ENCODE measurements at regions not wholly inside any gene's neighbourhood (a gene's known extent, or its start where the extent isn't known, plus 50 kb on each side); places are given as distances from the start of the nearest gene placed in this dataset.
"Not testable (repeated sequence)": the region's sequence is repeated elsewhere in the genome, so short reads cannot be mapped to it uniquely, and the experiment has no call there.

- H3K4me1 ChIP-seq (ENCODE audit: control insufficient read depth in 1 of 2, insufficient read depth in 2 of 2, low read length in 2 of 2) = no peaks in the 10 kb centered on the region
- H3K4me3 ChIP-seq (ENCODE audit: low read depth in 1 of 2, low read length in 2 of 2) = no peak overlapping the region
- H3K36me3 ChIP-seq (ENCODE audit: control insufficient read depth in 1 of 2, insufficient read depth in 2 of 2, low read length in 2 of 2) = no peaks in the 10 kb centered on the region
- no peak overlapping the region for H3K27ac ChIP-seq (ENCODE audit: low read length)
- no peaks in the 10 kb centered on the region for H3K27me3 ChIP-seq (ENCODE audit: low read depth, low read length)
- peaks cover 0 to 3% of the 10 kb centered on the region in 2 donors for H3K9me3 ChIP-seq (ENCODE audit: control insufficient read depth in 1 of 2, low read length in 2 of 2)
Measured at GRCh38 chr20:12211361-12211760, 293.7 kb downstream of the BTBD3 start.

GRCh38 chr20:12217382-12217781 is 299.7 kb downstream of the BTBD3 start:
- Histone ChIP-seq H3K27ac (ENCODE audit: low read length) (no peak overlapping the region), H3K27me3 (ENCODE audit: low read depth, low read length) (no peaks in the 10 kb centered on the region), H3K4me1 (ENCODE audit: control insufficient read depth in 1 of 2, insufficient read depth in 2 of 2, low read length in 2 of 2) (no peaks in the 10 kb centered on the region), H3K36me3 (ENCODE audit: control insufficient read depth in 1 of 2, insufficient read depth in 2 of 2, low read length in 2 of 2) (no peaks in the 10 kb centered on the region), H3K9me3 (ENCODE audit: control insufficient read depth in 1 of 2, low read length in 2 of 2) (peaks cover 0 to 3% of the 10 kb centered on the region in 2 donors), H3K4me3 (ENCODE audit: low read depth in 1 of 2, low read length in 2 of 2) (no peak overlapping the region)

- Histone ChIP-seq H3K27me3 (ENCODE audit: low read depth, low read length) (no peaks in the 10 kb centered on the region), H3K4me1 (ENCODE audit: control insufficient read depth in 1 of 2, insufficient read depth in 2 of 2, low read length in 2 of 2) (no peaks in the 10 kb centered on the region), H3K36me3 (ENCODE audit: control insufficient read depth in 1 of 2, insufficient read depth in 2 of 2, low read length in 2 of 2) (no peaks in the 10 kb centered on the region), H3K4me3 (ENCODE audit: low read depth in 1 of 2, low read length in 2 of 2) (no peak overlapping the region), H3K27ac (ENCODE audit: low read length) (no peak overlapping the region), H3K9me3 (ENCODE audit: control insufficient read depth in 1 of 2, low read length in 2 of 2) (peaks cover 0 to 3% of the 10 kb centered on the region in 2 donors)
Measured at GRCh38 chr20:12219798-12220197, 302.1 kb downstream of the BTBD3 start.

GRCh38 chr20:12223057-12223456 is 305.4 kb downstream of the BTBD3 start:
- H3K36me3 ChIP-seq (ENCODE audit: control insufficient read depth in 1 of 2, insufficient read depth in 2 of 2, low read length in 2 of 2) = no peaks in the 10 kb centered on the region
- no peaks in the 10 kb centered on the region for H3K9me3 ChIP-seq (ENCODE audit: control insufficient read depth in 1 of 2, low read length in 2 of 2)
- H3K4me1 ChIP-seq (ENCODE audit: control insufficient read depth in 1 of 2, insufficient read depth in 2 of 2, low read length in 2 of 2) = no peaks in the 10 kb centered on the region
- H3K27me3 ChIP-seq (ENCODE audit: low read depth, low read length) = no peaks in the 10 kb centered on the region
- H3K4me3 ChIP-seq (ENCODE audit: low read depth in 1 of 2, low read length in 2 of 2) = no peak overlapping the region
- no peak overlapping the region for H3K27ac ChIP-seq (ENCODE audit: low read length)

GRCh38 chr20:12225898-12226297 is 308.2 kb downstream of the BTBD3 start:
- no peaks in the 10 kb centered on the region for H3K4me1 ChIP-seq (ENCODE audit: control insufficient read depth in 1 of 2, insufficient read depth in 2 of 2, low read length in 2 of 2)
- H3K27ac ChIP-seq (ENCODE audit: low read length) = no peak overlapping the region
- no peaks in the 10 kb centered on the region for H3K27me3 ChIP-seq (ENCODE audit: low read depth, low read length)
- no peaks in the 10 kb centered on the region for H3K9me3 ChIP-seq (ENCODE audit: control insufficient read depth in 1 of 2, low read length in 2 of 2)
- H3K36me3 ChIP-seq (ENCODE audit: control insufficient read depth in 1 of 2, insufficient read depth in 2 of 2, low read length in 2 of 2) = no peaks in the 10 kb centered on the region
- no peak overlapping the region for H3K4me3 ChIP-seq (ENCODE audit: low read depth in 1 of 2, low read length in 2 of 2)

- no peaks in the 10 kb centered on the region for H3K36me3 ChIP-seq (ENCODE audit: control insufficient read depth in 1 of 2, insufficient read depth in 2 of 2, low read length in 2 of 2)
- no peaks in the 10 kb centered on the region for H3K9me3 ChIP-seq (ENCODE audit: control insufficient read depth in 1 of 2, low read length in 2 of 2)
- H3K4me1 ChIP-seq (ENCODE audit: control insufficient read depth in 1 of 2, insufficient read depth in 2 of 2, low read length in 2 of 2) = no peaks in the 10 kb centered on the region
- no peaks in the 10 kb centered on the region for H3K27me3 ChIP-seq (ENCODE audit: low read depth, low read length)
- no peak overlapping the region for H3K4me3 ChIP-seq (ENCODE audit: low read depth in 1 of 2, low read length in 2 of 2)
- H3K27ac ChIP-seq (ENCODE audit: low read length) = no peak overlapping the region
Measured at GRCh38 chr20:12229891-12230290, 312.2 kb downstream of the BTBD3 start.

- no peak overlapping the region for H3K27ac ChIP-seq (ENCODE audit: low read length)
- H3K9me3 ChIP-seq (ENCODE audit: control insufficient read depth in 1 of 2, low read length in 2 of 2) = no peaks in the 10 kb centered on the region
- H3K4me3 ChIP-seq (ENCODE audit: low read depth in 1 of 2, low read length in 2 of 2) = no peak overlapping the region
- H3K36me3 ChIP-seq (ENCODE audit: control insufficient read depth in 1 of 2, insufficient read depth in 2 of 2, low read length in 2 of 2) = no peaks in the 10 kb centered on the region
- H3K27me3 ChIP-seq (ENCODE audit: low read depth, low read length) = no peaks in the 10 kb centered on the region
- H3K4me1 ChIP-seq (ENCODE audit: control insufficient read depth in 1 of 2, insufficient read depth in 2 of 2, low read length in 2 of 2) = peaks cover 0 to 4% of the 10 kb centered on the region in 2 donors
Measured at GRCh38 chr20:12237772-12238171, 320.1 kb downstream of the BTBD3 start.

GRCh38 chr20:12241065-12241464 is 323.4 kb downstream of the BTBD3 start:
- Histone ChIP-seq H3K9me3 (ENCODE audit: control insufficient read depth in 1 of 2, low read length in 2 of 2) (no peaks in the 10 kb centered on the region), H3K36me3 (ENCODE audit: control insufficient read depth in 1 of 2, insufficient read depth in 2 of 2, low read length in 2 of 2) (no peaks in the 10 kb centered on the region), H3K27ac (ENCODE audit: low read length) (no peak overlapping the region), H3K4me1 (ENCODE audit: control insufficient read depth in 1 of 2, insufficient read depth in 2 of 2, low read length in 2 of 2) (peaks cover 0 to 4% of the 10 kb centered on the region in 2 donors), H3K27me3 (ENCODE audit: low read depth, low read length) (no peaks in the 10 kb centered on the region), H3K4me3 (ENCODE audit: low read depth in 1 of 2, low read length in 2 of 2) (no peak overlapping the region)

- Histone ChIP-seq H3K27ac (ENCODE audit: low read length) (no peak overlapping the region), H3K4me3 (ENCODE audit: low read depth in 1 of 2, low read length in 2 of 2) (no peak overlapping the region), H3K9me3 (ENCODE audit: control insufficient read depth in 1 of 2, low read length in 2 of 2) (no peaks in the 10 kb centered on the region), H3K4me1 (ENCODE audit: control insufficient read depth in 1 of 2, insufficient read depth in 2 of 2, low read length in 2 of 2) (no peaks in the 10 kb centered on the region), H3K36me3 (ENCODE audit: control insufficient read depth in 1 of 2, insufficient read depth in 2 of 2, low read length in 2 of 2) (no peaks in the 10 kb centered on the region), H3K27me3 (ENCODE audit: low read depth, low read length) (no peaks in the 10 kb centered on the region)
Measured at GRCh38 chr20:12243327-12243726, 325.6 kb downstream of the BTBD3 start.

- Histone ChIP-seq H3K9me3 (ENCODE audit: control insufficient read depth in 1 of 2, low read length in 2 of 2) (no peaks in the 10 kb centered on the region), H3K36me3 (ENCODE audit: control insufficient read depth in 1 of 2, insufficient read depth in 2 of 2, low read length in 2 of 2) (no peaks in the 10 kb centered on the region), H3K4me1 (ENCODE audit: control insufficient read depth in 1 of 2, insufficient read depth in 2 of 2, low read length in 2 of 2) (no peaks in the 10 kb centered on the region), H3K4me3 (ENCODE audit: low read depth in 1 of 2, low read length in 2 of 2) (no peak overlapping the region), H3K27ac (ENCODE audit: low read length) (no peak overlapping the region), H3K27me3 (ENCODE audit: low read depth, low read length) (no peaks in the 10 kb centered on the region)
Measured at GRCh38 chr20:12248481-12248880, 330.8 kb downstream of the BTBD3 start.

- H3K36me3 ChIP-seq (ENCODE audit: control insufficient read depth in 1 of 2, insufficient read depth in 2 of 2, low read length in 2 of 2); H3K4me3 ChIP-seq (ENCODE audit: low read depth in 1 of 2, low read length in 2 of 2); H3K27me3 ChIP-seq (ENCODE audit: low read depth, low read length); H3K27ac ChIP-seq (ENCODE audit: low read length); H3K4me1 ChIP-seq (ENCODE audit: control insufficient read depth in 1 of 2, insufficient read depth in 2 of 2, low read length in 2 of 2); H3K9me3 ChIP-seq (ENCODE audit: control insufficient read depth in 1 of 2, low read length in 2 of 2): not testable (repeated sequence)
Measured at GRCh38 chr20:12250661-12251060, 333.0 kb downstream of the BTBD3 start.

- no peaks in the 10 kb centered on the region for H3K9me3 ChIP-seq (ENCODE audit: control insufficient read depth in 1 of 2, low read length in 2 of 2)
- H3K36me3 ChIP-seq (ENCODE audit: control insufficient read depth in 1 of 2, insufficient read depth in 2 of 2, low read length in 2 of 2) = no peaks in the 10 kb centered on the region
- no peak overlapping the region for H3K27ac ChIP-seq (ENCODE audit: low read length)
- no peaks in the 10 kb centered on the region for H3K27me3 ChIP-seq (ENCODE audit: low read depth, low read length)
- no peak overlapping the region for H3K4me3 ChIP-seq (ENCODE audit: low read depth in 1 of 2, low read length in 2 of 2)
- no peaks in the 10 kb centered on the region for H3K4me1 ChIP-seq (ENCODE audit: control insufficient read depth in 1 of 2, insufficient read depth in 2 of 2, low read length in 2 of 2)
Measured at GRCh38 chr20:12252793-12253192, 335.1 kb downstream of the BTBD3 start.

All from muscle layer of duodenum (tissue), 2 donors.